Neural cell (in vitro differentiated cells): ENCODE measurements at regions not wholly inside any gene's neighbourhood (a gene's known extent, or its start where the extent isn't known, plus 50 kb on each side); places are given as distances from the start of the nearest gene placed in this dataset.

Source experiments
- CTCF ChIP-seq: fragments of 450-650 bp; IDR thresholded peaks from 2 replicates; pipeline ENCODE4 v1.5.1; 2014; ENCODE audit warnings: antibody characterized with exemption, mild to moderate bottlenecking, moderate library complexity; ENCODE audit not compliant: poor library complexity, severe bottlenecking
- RAD21 ChIP-seq: fragments of 450-650 bp; conservative IDR thresholded peaks from 2 replicates; pipeline ENCODE4 v1.6.1; 2014; ENCODE audit warnings: antibody characterized with exemption, mild to moderate bottlenecking, moderate library complexity

GRCh38 chr5:3058942-3059341, 307.5 kb upstream of the IRX2 start:
- TF ChIP-seq CTCF (no peak), RAD21 (no peak)
